OCI-LY1 (cell line): ENCODE measurements at regions not wholly inside any gene's neighbourhood (a gene's known extent, or its start where the extent isn't known, plus 50 kb on each side); places are given as distances from the start of the nearest gene placed in this dataset.

Source experiments
- CTCF ChIP-seq: fragments of 200-600 bp; sonication (generic), shearing (Covaris generic); IDR thresholded peaks from 2 replicates; pipeline ENCODE4 v1.5.1; 2017; ENCODE audit warnings: mild to moderate bottlenecking, antibody characterized with exemption, low read length, moderate library complexity, mixed read lengths
- EZH2 ChIP-seq: fragments of 200-600 bp; sonication (generic), shearing (Covaris generic); IDR thresholded peaks from 2 replicates; pipeline ENCODE4 v1.8.0; 2017; ENCODE audit warnings: borderline replicate concordance, mixed run types, mild to moderate bottlenecking, antibody characterized with exemption, low read length, moderate library complexity, mixed read lengths

GRCh38 chr13:99855526-99856420, 115.8 kb downstream of the ZIC5 start:
- TF ChIP-seq CTCF (no peak), EZH2 (no peak)
